ENCODE measurements at regions not wholly inside any gene's neighbourhood (a gene's known extent, or its start where the extent isn't known, plus 50 kb on each side); places are given as distances from the start of the nearest gene placed in this dataset.
"Not testable (repeated sequence)": the region's sequence is repeated elsewhere in the genome, so short reads cannot be mapped to it uniquely, and the experiment has no call there.

- DNase-seq (ENCODE audit: insufficient read length, low spot score) (no peak), FAIRE-seq (no peak)
Observed at GRCh38 chr7:86209036-86209435, 434.7 kb upstream of the GRM3 start.

GRCh38 chr7:86207740-86208139 lies 436.0 kb upstream of the GRM3 start:
- DNase-seq (ENCODE audit: insufficient read length, low spot score), result no peak
- FAIRE-seq, result no peak

- DNase-seq (ENCODE audit: insufficient read length, low spot score) (no peak), FAIRE-seq (no peak)
Observed at GRCh38 chr7:86202833-86203232, 440.9 kb upstream of the GRM3 start.

GRCh38 chr7:86201767-86202166 lies 441.9 kb upstream of the GRM3 start:
- no peak for FAIRE-seq

GRCh38 chr7:86199881-86200614 lies 443.7 kb upstream of the GRM3 start:
- DNase-seq (ENCODE audit: insufficient read length, low spot score), result no peak
- FAIRE-seq, result no peak

More at GRCh38 chr7:86201767-86202166, 441.9 kb upstream of the GRM3 start:
- no peak for DNase-seq (ENCODE audit: insufficient read length, low spot score)

GRCh38 chr7:86190351-86190750 lies 453.4 kb upstream of the GRM3 start:
- DNase-seq (ENCODE audit: insufficient read length, low spot score) (no peak), FAIRE-seq (no peak)

- DNase-seq (ENCODE audit: insufficient read length, low spot score) (no peak), FAIRE-seq (no peak)
Observed at GRCh38 chr7:86181474-86181873, 462.2 kb upstream of the GRM3 start.

- DNase-seq (ENCODE audit: insufficient read length, low spot score) (no peak), FAIRE-seq (no peak)
Observed at GRCh38 chr7:86164827-86165226, 478.9 kb upstream of the GRM3 start.

GRCh38 chr7:86158111-86158510 lies 485.6 kb upstream of the GRM3 start:
- FAIRE-seq, result no peak

GRCh38 chr7:86155623-86156022 lies 488.1 kb upstream of the GRM3 start:
- FAIRE-seq, result no peak

More at GRCh38 chr7:86158111-86158510, 485.6 kb upstream of the GRM3 start:
- no peak for DNase-seq (ENCODE audit: insufficient read length, low spot score)

GRCh38 chr7:86152926-86153325 lies 490.8 kb upstream of the GRM3 start:
- no peak for FAIRE-seq
- no peak for DNase-seq (ENCODE audit: insufficient read length, low spot score)

More at GRCh38 chr7:86155623-86156022, 488.1 kb upstream of the GRM3 start:
- DNase-seq (ENCODE audit: insufficient read length, low spot score), result no peak

- DNase-seq (ENCODE audit: insufficient read length, low spot score) (no peak), FAIRE-seq (no peak)
Observed at GRCh38 chr7:86149024-86149665, 494.6 kb upstream of the GRM3 start.

GRCh38 chr7:86148501-86148900 lies 495.2 kb upstream of the GRM3 start:
- no peak for FAIRE-seq

GRCh38 chr7:86137343-86137742 lies 506.4 kb upstream of the GRM3 start:
- DNase-seq (ENCODE audit: insufficient read length, low spot score) (no peak), FAIRE-seq (no peak)

More at GRCh38 chr7:86148501-86148900, 495.2 kb upstream of the GRM3 start:
- no peak for DNase-seq (ENCODE audit: insufficient read length, low spot score)

- FAIRE-seq (no peak), DNase-seq (ENCODE audit: insufficient read length, low spot score) (no peak)
Observed at GRCh38 chr7:86130268-86130667, 513.4 kb upstream of the GRM3 start.

GRCh38 chr7:86123476-86123875 lies 520.2 kb upstream of the GRM3 start:
- DNase-seq (ENCODE audit: insufficient read length, low spot score) (no peak), FAIRE-seq (no peak)

- DNase-seq (ENCODE audit: insufficient read length, low spot score) (no peak), FAIRE-seq (no peak)
Observed at GRCh38 chr7:86094166-86094669, 549.5 kb upstream of the GRM3 start.

GRCh38 chr7:86091369-86091768 lies 552.3 kb upstream of the GRM3 start:
- DNase-seq (ENCODE audit: insufficient read length, low spot score), result no peak
- FAIRE-seq, result no peak

- DNase-seq (ENCODE audit: insufficient read length, low spot score), result no peak
Observed at GRCh38 chr7:86089455-86089854, 554.3 kb upstream of the GRM3 start.

GRCh38 chr7:86064572-86064971 lies 579.1 kb upstream of the GRM3 start:
- not testable (repeated sequence) for DNase-seq (ENCODE audit: insufficient read length, low spot score); FAIRE-seq

More at GRCh38 chr7:86089455-86089854, 554.3 kb upstream of the GRM3 start:
- FAIRE-seq, result no peak

GRCh38 chr7:86058649-86059048 lies 585.1 kb upstream of the GRM3 start:
- no peak for FAIRE-seq
- no peak for DNase-seq (ENCODE audit: insufficient read length, low spot score)

- DNase-seq (ENCODE audit: insufficient read length, low spot score), result no peak
- FAIRE-seq, result no peak
Observed at GRCh38 chr7:86050918-86051317, 592.8 kb upstream of the GRM3 start.
